Loucy (cell line): ENCODE measurements at regions not wholly inside any gene's neighbourhood (a gene's known extent, or its start where the extent isn't known, plus 50 kb on each side); places are given as distances from the start of the nearest gene placed in this dataset.

Experiments
- EZH2phosphoT487 ChIP-seq: fragments of 200-600 bp; IDR thresholded peaks from 2 replicates; pipeline ENCODE4 v1.6.1; 2018; ENCODE audit warnings: antibody characterized with exemption, mild to moderate bottlenecking, moderate library complexity, borderline replicate concordance
- TF ChIP-seq, protein P1 (sequence below): fragments of 200-600 bp; sonication (generic); conservative IDR thresholded peaks from 2 replicates; pipeline ENCODE4 v1.5.1; 2014; ENCODE audit warnings: mild to moderate bottlenecking, antibody characterized with exemption, low read length

- TF ChIP-seq, protein P1, sequence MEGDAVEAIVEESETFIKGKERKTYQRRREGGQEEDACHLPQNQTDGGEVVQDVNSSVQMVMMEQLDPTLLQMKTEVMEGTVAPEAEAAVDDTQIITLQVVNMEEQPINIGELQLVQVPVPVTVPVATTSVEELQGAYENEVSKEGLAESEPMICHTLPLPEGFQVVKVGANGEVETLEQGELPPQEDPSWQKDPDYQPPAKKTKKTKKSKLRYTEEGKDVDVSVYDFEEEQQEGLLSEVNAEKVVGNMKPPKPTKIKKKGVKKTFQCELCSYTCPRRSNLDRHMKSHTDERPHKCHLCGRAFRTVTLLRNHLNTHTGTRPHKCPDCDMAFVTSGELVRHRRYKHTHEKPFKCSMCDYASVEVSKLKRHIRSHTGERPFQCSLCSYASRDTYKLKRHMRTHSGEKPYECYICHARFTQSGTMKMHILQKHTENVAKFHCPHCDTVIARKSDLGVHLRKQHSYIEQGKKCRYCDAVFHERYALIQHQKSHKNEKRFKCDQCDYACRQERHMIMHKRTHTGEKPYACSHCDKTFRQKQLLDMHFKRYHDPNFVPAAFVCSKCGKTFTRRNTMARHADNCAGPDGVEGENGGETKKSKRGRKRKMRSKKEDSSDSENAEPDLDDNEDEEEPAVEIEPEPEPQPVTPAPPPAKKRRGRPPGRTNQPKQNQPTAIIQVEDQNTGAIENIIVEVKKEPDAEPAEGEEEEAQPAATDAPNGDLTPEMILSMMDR, result no peak
- no peak for TF ChIP-seq EZH2phosphoT487
Measured at GRCh38 chr18:78510636-78511035, 469.0 kb upstream of the SALL3 start.
